PFSK-1 (cell line): ENCODE measurements at regions not wholly inside any gene's neighbourhood (a gene's known extent, or its start where the extent isn't known, plus 50 kb on each side); places are given as distances from the start of the nearest gene placed in this dataset.

Experiments used
- FOXP2 ChIP-seq: optimal IDR thresholded peaks from 2 replicates; pipeline ENCODE3; 2011; ENCODE audit warnings: borderline replicate concordance, control low read depth, inconsistent platforms; ENCODE audit not compliant: insufficient read depth; ENCODE audit errors: extremely low read length, extremely low read depth
- POLR2AphosphoS5 ChIP-seq: IDR thresholded peaks from 2 replicates; pipeline ENCODE4 v1.6.1; 2012; ENCODE audit warnings: low read depth, mild to moderate bottlenecking, control low read depth, low read length, moderate library complexity
- REST ChIP-seq, 2 experiments: IDR thresholded peaks; 2 replicates each; pipeline versions ENCODE4 v1.6.1 to v1.8.0; 2011 to 2012; ENCODE audit warnings: low read depth in 2 of 2, low read length in 2 of 2, control low read depth in 1 of 2, inconsistent platforms in 1 of 2, mild to moderate bottlenecking in 1 of 2, moderate library complexity in 1 of 2; ENCODE audit not compliant: insufficient read depth in 1 of 2
- SIN3A ChIP-seq: IDR thresholded peaks from 2 replicates; pipeline ENCODE4 v1.6.1; 2012; ENCODE audit warnings: mild to moderate bottlenecking, low read length, moderate library complexity, borderline replicate concordance; ENCODE audit not compliant: insufficient read depth
- TAF1 ChIP-seq: IDR thresholded peaks from 2 replicates; pipeline ENCODE4 v1.6.1; 2012; ENCODE audit warnings: low read length, control low read depth, borderline replicate concordance; ENCODE audit not compliant: insufficient read depth

- TF ChIP-seq TAF1 (no peak), FOXP2 (no peak), REST (IDR thresholded peaks at IDR 0.05; ENCODE audit: insufficient read depth in 1 of 2, low read depth in 2 of 2, low read length in 2 of 2) (no peak), POLR2AphosphoS5 (no peak), SIN3A (no peak)
Measured at GRCh38 chr2:30315391-30316063, 84.2 kb downstream of the LBH start.
